Gastrocnemius medialis (tissue), 4 donors: ENCODE measurements at regions not wholly inside any gene's neighbourhood (a gene's known extent, or its start where the extent isn't known, plus 50 kb on each side); places are given as distances from the start of the nearest gene placed in this dataset.

ENCODE experiments used
- CTCF ChIP-seq, 5 experiments: fragments of 450-650 bp in 3 of 5; fragments of 200-600 bp in 2 of 5; sonication (generic) in 2 of 5; IDR thresholded peaks in 4 of 5; conservative IDR thresholded peaks in 1 of 5; 1 replicate in 4 of 5; 2 replicates in 1 of 5; pipeline ENCODE4 v1.5.1; 2016 to 2019; ENCODE audit warnings: antibody characterized with exemption in 5 of 5, mild to moderate bottlenecking in 3 of 5, moderate library complexity in 3 of 5
- POLR2A ChIP-seq, 2 donors: fragments of 450-650 bp; IDR thresholded peaks; one replicate each; pipeline ENCODE4 v1.6.1; 2017; ENCODE audit warnings: antibody characterized with exemption in 2 of 2, mild to moderate bottlenecking in 2 of 2, moderate library complexity in 2 of 2

GRCh38 chr13:40368127-40368891 is 298.1 kb downstream of the FOXO1 start:
- no peak for TF ChIP-seq CTCF (IDR thresholded peaks at IDR 0.05 in 4 of 5, conservative IDR thresholded peaks at IDR 0.05 in 1 of 5)
- TF ChIP-seq POLR2A (IDR thresholded peaks at IDR 0.05): no peak
